HK-2 (cell line): ENCODE measurements at regions not wholly inside any gene's neighbourhood (a gene's known extent, or its start where the extent isn't known, plus 50 kb on each side); places are given as distances from the start of the nearest gene placed in this dataset.

Experiments
- DNase-seq: peaks from one replicate; pipeline ENCODE4 v3.0.0-alpha.2; 2018; ENCODE audit not compliant: unreplicated experiment

GRCh38 chrX:38887222-38887621, 86.0 kb downstream of the MID1IP1 start:
- DNase-seq: no peak

GRCh38 chrX:38890326-38890725, 89.1 kb downstream of the MID1IP1 start:
- no peak for DNase-seq

GRCh38 chrX:38890963-38891362, 89.7 kb downstream of the MID1IP1 start:
- no peak for DNase-seq

GRCh38 chrX:38891641-38892413, 90.6 kb downstream of the MID1IP1 start:
- DNase-seq: no peak

GRCh38 chrX:38893441-38893840, 92.2 kb downstream of the MID1IP1 start:
- DNase-seq: no peak

GRCh38 chrX:38895775-38896174, 94.5 kb downstream of the MID1IP1 start:
- no peak for DNase-seq

GRCh38 chrX:38896724-38897298, 95.6 kb downstream of the MID1IP1 start:
- DNase-seq: no peak

GRCh38 chrX:38898261-38898660, 97.0 kb downstream of the MID1IP1 start:
- no peak for DNase-seq

- no peak for DNase-seq
Observed at GRCh38 chrX:38899650-38900049, 98.4 kb downstream of the MID1IP1 start.

- DNase-seq: no peak
Observed at GRCh38 chrX:38900719-38901118, 99.5 kb downstream of the MID1IP1 start.

- no peak for DNase-seq
Observed at GRCh38 chrX:38902972-38903492, 101.8 kb downstream of the MID1IP1 start.

- DNase-seq: no peak
Observed at GRCh38 chrX:38916801-38917200, 115.5 kb downstream of the MID1IP1 start.

GRCh38 chrX:38917954-38918353, 116.7 kb downstream of the MID1IP1 start:
- DNase-seq: no peak

- DNase-seq: no peak
Observed at GRCh38 chrX:38919202-38919601, 117.9 kb downstream of the MID1IP1 start.

GRCh38 chrX:38919853-38920528, 118.7 kb downstream of the MID1IP1 start:
- no peak for DNase-seq

GRCh38 chrX:38923451-38923969, 122.3 kb downstream of the MID1IP1 start:
- no peak for DNase-seq

GRCh38 chrX:38927592-38927991, 126.3 kb downstream of the MID1IP1 start:
- DNase-seq: no peak

GRCh38 chrX:38929966-38930421, 128.7 kb downstream of the MID1IP1 start:
- peak; percentile 1 for DNase-seq

GRCh38 chrX:38930474-38930873, 129.2 kb downstream of the MID1IP1 start:
- DNase-seq: no peak

- no peak for DNase-seq
Observed at GRCh38 chrX:38935561-38935960, 134.3 kb downstream of the MID1IP1 start.

- no peak for DNase-seq
Observed at GRCh38 chrX:38937400-38937799, 136.1 kb downstream of the MID1IP1 start.

- DNase-seq: no peak
Observed at GRCh38 chrX:38937926-38938325, 136.7 kb downstream of the MID1IP1 start.
